ENCODE measurements at regions not wholly inside any gene's neighbourhood (a gene's known extent, or its start where the extent isn't known, plus 50 kb on each side); places are given as distances from the start of the nearest gene placed in this dataset.
A peak's percentile ranks its signal among the peaks of the same experiment; 100 is the strongest.

DNA sequence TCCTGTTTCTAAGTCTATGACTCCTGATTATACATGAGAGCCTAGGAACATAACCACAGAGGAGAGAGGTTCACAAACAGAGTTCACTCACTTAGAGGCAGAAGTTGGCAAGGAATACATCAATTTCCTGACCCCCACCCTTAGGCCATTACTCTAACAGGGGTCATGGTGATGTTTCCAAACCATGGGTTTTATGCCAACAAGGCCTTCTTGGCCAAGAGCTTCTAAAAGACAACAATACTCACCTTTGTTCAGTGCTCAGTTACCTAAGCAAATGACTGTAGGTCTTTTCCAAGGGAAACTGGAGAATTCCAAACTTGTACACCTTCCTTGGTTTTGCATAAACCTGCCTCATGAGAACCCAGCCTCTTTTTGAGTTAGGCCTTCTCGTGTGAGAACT is 52.6 kb downstream of the ERICH4 start:
- DNase-seq, result no peak

DNA sequence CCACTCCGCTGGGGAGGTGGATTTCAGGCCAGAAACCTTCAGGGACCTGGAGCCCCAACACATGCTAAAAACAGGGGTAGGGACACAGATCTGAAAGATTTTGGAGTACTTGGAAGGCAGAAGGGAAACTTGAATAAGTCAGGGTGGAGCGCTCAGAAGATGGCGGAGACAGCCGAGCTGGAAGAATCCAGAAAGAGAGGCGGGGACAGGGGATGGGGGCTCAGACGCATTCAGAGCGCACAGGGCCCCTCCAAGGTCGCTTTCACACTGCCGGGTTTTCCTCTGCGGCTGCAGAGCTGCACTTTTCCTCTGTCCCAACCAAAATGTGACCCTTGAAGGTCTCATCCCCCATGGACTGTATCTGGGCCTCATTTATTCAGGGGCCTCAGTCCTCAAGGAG is 56.9 kb downstream of the ERICH4 start:
- no peak for DNase-seq

DNA sequence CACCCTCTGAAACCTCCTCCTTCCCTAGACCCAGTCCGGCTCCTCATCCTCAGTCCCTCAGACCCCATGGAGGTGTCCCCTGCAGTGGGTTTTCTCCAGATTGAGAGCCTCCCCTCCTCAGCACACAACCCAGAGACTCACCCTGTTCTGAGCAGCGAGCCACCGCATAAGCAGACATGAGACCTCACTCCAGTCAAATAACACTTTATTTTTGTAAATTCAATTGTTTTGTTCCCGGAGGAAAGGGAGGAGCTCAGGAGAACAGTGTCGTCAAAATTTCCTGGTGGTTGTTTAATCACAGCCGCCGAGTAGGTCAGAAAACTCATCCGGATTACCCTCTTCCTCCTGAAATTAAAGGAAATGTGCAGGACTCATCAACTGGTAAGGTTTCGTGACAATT is 57.5 kb downstream of the ERICH4 start:
- no peak for DNase-seq

DNA sequence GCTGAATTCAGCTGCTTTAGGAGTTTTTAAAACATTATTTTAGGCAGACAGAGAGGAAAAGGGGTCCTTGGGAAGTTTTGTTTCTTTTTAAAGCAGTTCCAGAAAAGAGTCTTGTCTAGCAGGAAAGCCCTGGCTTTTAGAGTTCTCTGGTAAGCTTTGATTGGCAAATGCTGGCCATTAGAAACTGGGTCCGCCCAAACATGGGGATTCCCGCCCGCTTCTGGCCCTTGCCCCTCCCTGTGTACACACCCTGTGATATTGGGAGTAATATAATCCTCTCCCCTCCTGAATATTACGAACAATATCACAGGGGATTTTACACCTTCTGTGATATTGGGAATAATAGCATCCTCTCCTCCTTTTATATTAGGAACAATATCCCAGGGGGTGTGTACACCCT is 58.9 kb downstream of the ERICH4 start:
- DNase-seq, result no peak

- DNase-seq, result no peak
These were observed 62.1 kb downstream of the ERICH4 start for GRCh38 chr19:41505105-41505504.

DNA sequence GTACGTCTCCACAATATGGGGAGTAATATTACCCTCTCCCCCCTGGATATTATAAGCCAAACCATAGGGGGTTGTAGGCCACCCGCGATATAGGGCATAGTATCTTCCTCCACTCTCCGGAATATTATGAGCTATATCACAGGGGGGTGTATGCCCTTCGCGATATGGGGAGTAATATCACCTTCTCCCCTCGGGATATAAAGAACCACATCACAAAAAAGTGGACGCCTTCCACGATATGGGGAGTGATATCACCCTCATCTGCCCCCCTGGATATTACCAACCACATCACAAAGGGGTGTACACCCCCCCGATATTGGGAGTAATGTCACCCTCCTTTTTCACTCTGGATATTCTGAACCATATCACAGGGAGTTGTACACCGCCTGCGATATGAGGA is 65.5 kb upstream of the CEACAM21 start:
- DNase-seq, result no peak

DNA sequence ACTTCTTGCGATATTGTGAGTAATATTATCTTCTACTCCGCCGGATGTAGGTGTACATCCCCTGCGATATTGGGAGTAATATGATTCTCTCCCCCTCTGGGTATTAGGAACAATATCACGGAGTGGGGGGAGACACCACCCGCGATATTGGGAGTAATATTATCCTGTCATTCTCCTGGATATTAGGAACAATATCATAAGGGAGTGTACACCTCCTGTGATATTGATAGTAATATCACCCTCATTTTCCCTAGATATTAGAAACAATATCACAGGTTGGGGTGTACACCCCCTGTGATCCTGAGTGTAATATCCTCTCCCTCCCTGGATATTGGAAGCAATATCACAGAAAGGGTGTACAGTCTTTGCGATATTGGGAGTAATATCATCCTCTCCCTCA is 64.3 kb upstream of the CEACAM21 start:
- DNase-seq, result no peak

GRCh38 chr19:41515015-41515652 is 60.8 kb upstream of the CEACAM21 start:
- DNase-seq, result no peak

GRCh38 chr19:41516292-41517171 is 59.4 kb upstream of the CEACAM21 start:
- DNase-seq, result peak; percentile 45

- no peak for DNase-seq
These were observed 57.8 kb upstream of the CEACAM21 start for GRCh38 chr19:41518141-41518540.

GRCh38 chr19:41521138-41521930 is 54.6 kb upstream of the CEACAM21 start:
- DNase-seq, result peak; percentile 36

- peak; percentile 63 for DNase-seq
These were observed 53.9 kb upstream of the CEACAM21 start for GRCh38 chr19:41521931-41522555.

DNA sequence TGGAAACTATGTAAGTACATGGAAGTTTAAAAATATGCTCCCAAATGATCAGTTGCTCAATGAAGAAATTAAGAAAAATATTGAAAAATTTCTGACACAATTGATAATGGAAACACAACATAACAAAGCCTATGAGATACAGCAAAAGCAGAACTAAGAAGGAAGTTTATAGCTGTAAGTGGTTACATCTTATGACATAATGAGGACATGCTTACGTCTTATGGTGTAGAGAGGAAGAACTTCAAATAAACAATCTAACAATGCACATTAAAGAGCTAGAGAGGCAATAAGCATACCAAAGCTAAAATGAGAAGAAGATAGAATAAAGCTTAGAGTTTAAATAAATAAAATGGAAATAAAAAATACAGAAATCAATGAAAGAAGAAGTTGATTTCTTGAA is 50.0 kb upstream of the CEACAM21 start:
- DNase-seq, result no peak
